HepG2 (cell line): ENCODE measurements at regions not wholly inside any gene's neighbourhood (a gene's known extent, or its start where the extent isn't known, plus 50 kb on each side); places are given as distances from the start of the nearest gene placed in this dataset.

Experiments used
- ATAC-seq: fragments of 200-7000 bp; cut with Tn5 transposase; 3 replicates; pipeline ENCODE4 v1.9.1; 2020; ENCODE audit warnings: mild to moderate bottlenecking, moderate library complexity
- BruUV-seq: library from RNA; stranded (reverse); fragments of 400-500 nt; replicated peaks from 2 replicates; lab custom pipeline; 2021; lab: Mats Ljungman, UMichigan
- CTCF ChIA-PET: fragments of 300-600 bp; formaldehyde crosslinking; extraction: SDS; loops from one replicate; lab custom pipeline; 2021; ENCODE audit warnings: low total read pairs, inconsistent platforms, low intra/inter-chr PET ratio; lab: Yijun Ruan, JAX
- POLR2A ChIA-PET: fragments of 350-600 bp; sonication (Branson Sonifier 250); formaldehyde crosslinking; loops from one replicate; lab custom pipeline; 2020; ENCODE audit warnings: antibody characterized with exemption, inconsistent platforms; lab: Yijun Ruan, JAX
- DNase-seq: peaks from one replicate; pipeline ENCODE4 v3.0.0-alpha.2; 2015; ENCODE audit warnings: low spot score
- FAIRE-seq: peaks from 3 replicates; lab custom pipeline; 2011; peaks lifted over from hg19 to GRCh38; lab: Jason Lieb, UNC
- H2AFZ ChIP-seq: one replicate; pipeline ENCODE4 v1.6.1; 2011; ENCODE audit warnings: low read length, inconsistent platforms
- H3K27ac ChIP-seq: fragments of 300-600 bp; 3 replicates; pipeline ENCODE4 v1.8.0; 2011; ENCODE audit warnings: mixed run types, mild to moderate bottlenecking, mixed read lengths, low read length, inconsistent platforms; ENCODE audit not compliant: insufficient read depth; ENCODE audit errors: extremely low read length
- H3K27me3 ChIP-seq, 2 experiments: fragments of 200-600 bp in 1 of 2; 2 replicates in 1 of 2; 3 replicates in 1 of 2; pipeline versions ENCODE4 v1.6.0 to v1.8.0; 2011; ENCODE audit warnings: low read length in 2 of 2, mild to moderate bottlenecking in 2 of 2, moderate library complexity in 2 of 2, inconsistent platforms in 1 of 2; ENCODE audit not compliant: insufficient read depth in 2 of 2, control insufficient read depth in 1 of 2
- H3K36me3 ChIP-seq, 2 experiments: fragments of 200-600 bp in 1 of 2; replicated peaks in 1 of 2; 2 replicates in 1 of 2; 3 replicates in 1 of 2; pipeline versions ENCODE4 v1.5.1 to v1.8.0; 2011; ENCODE audit warnings: low read length in 2 of 2, inconsistent platforms in 1 of 2; ENCODE audit not compliant: insufficient read depth in 2 of 2, control insufficient read depth in 1 of 2
- H3K4me1 ChIP-seq: 2 replicates; pipeline ENCODE4 v1.5.1; 2012; ENCODE audit warnings: low read length, inconsistent platforms; ENCODE audit not compliant: insufficient read depth
- H3K4me2 ChIP-seq: 2 replicates; pipeline ENCODE4 v1.6.0; 2011; ENCODE audit warnings: low read depth, low read length, inconsistent platforms
- H3K4me3 ChIP-seq, 3 experiments: fragments of 200-600 bp in 1 of 3; sonication (generic), shearing (Covaris generic) in 1 of 3; replicated peaks in 1 of 3; 2 replicates each; pipeline ENCODE4 v1.5.1; 2011 to 2016; ENCODE audit warnings: low read length in 3 of 3, inconsistent platforms in 2 of 3, low read depth in 2 of 3, mild to moderate bottlenecking in 2 of 3, control low read depth in 1 of 3, mixed read lengths in 1 of 3; ENCODE audit not compliant: insufficient read depth in 1 of 3
- H3K79me2 ChIP-seq: one replicate; pipeline ENCODE4 v1.6.1; 2011; ENCODE audit warnings: low read length, inconsistent platforms; ENCODE audit not compliant: insufficient read depth
- H3K9ac ChIP-seq: 2 replicates; pipeline ENCODE4 v1.6.0; 2011; ENCODE audit warnings: mild to moderate bottlenecking, low read depth, low read length, inconsistent platforms; ENCODE audit not compliant: insufficient read depth
- H3K9me3 ChIP-seq: 2 replicates; pipeline ENCODE4 v1.5.1; 2012; ENCODE audit warnings: mild to moderate bottlenecking, low read length
- H4K20me1 ChIP-seq: 2 replicates; pipeline ENCODE4 v1.6.0; 2011; ENCODE audit warnings: inconsistent platforms, mild to moderate bottlenecking, low read length, moderate library complexity; ENCODE audit not compliant: insufficient read depth
- CAMTA2 ChIP-seq: sonication (generic); formaldehyde crosslinking; IDR thresholded peaks from 2 replicates; pipeline ENCODE4 v1.4.0; 2020; ENCODE audit warnings: mild to moderate bottlenecking, missing genetic modification reagents, borderline replicate concordance
- EED ChIP-seq: sonication (generic); formaldehyde crosslinking; IDR thresholded peaks from 2 replicates; pipeline ENCODE4 v1.5.0; 2020; ENCODE audit warnings: mild to moderate bottlenecking, missing genetic modification reagents
- FLYWCH1 ChIP-seq: sonication (generic); formaldehyde crosslinking; IDR thresholded peaks from 2 replicates; pipeline ENCODE4 v1.8.1; 2023; ENCODE audit warnings: mild to moderate bottlenecking, missing genetic modification reagents
- KLF13 ChIP-seq: sonication (generic); formaldehyde crosslinking; IDR thresholded peaks from 2 replicates; pipeline ENCODE4 v1.4.0; 2020; ENCODE audit warnings: mild to moderate bottlenecking, missing genetic modification reagents
- PRDM4 ChIP-seq: sonication (generic); formaldehyde crosslinking; IDR thresholded peaks from 2 replicates; pipeline ENCODE4 v1.9.0; 2021; ENCODE audit warnings: missing genetic modification reagents, borderline replicate concordance
- THAP9 ChIP-seq: sonication (generic); formaldehyde crosslinking; IDR thresholded peaks from 2 replicates; pipeline ENCODE4; 2020; ENCODE audit warnings: missing genetic modification reagents, mild to moderate bottlenecking, borderline replicate concordance
- ZNF282 ChIP-seq: fragments of 450-650 bp; IDR thresholded peaks from 2 replicates; pipeline ENCODE4 v1.6.1; 2018; ENCODE audit not compliant: partially characterized antibody
- ZNF589 ChIP-seq: sonication (generic); formaldehyde crosslinking; conservative IDR thresholded peaks from 2 replicates; pipeline ENCODE4 v1.8.0; 2022; ENCODE audit warnings: mild to moderate bottlenecking, moderate library complexity, missing genetic modification reagents
- WGBS: methylation state at CpG from one replicate; pipeline ENCODE4 v1.1.6; 2017; ENCODE audit warnings: low lambda C conversion rate; 5-methylcytosine and 5-hydroxymethylcytosine counted together
- in situ Hi-C: cut with HindIII; loops from 2 replicates; pipeline ENCODE4 v1.10.0; 2017; ENCODE audit warnings: low pct_unique_long_range_greater_than_20kb; ENCODE audit not compliant: extremely low pct_ligation_motif_present
- intact Hi-C: fragments of 100-400 bp; cut with micrococcal nuclease; formaldehyde crosslinking; loops from one replicate; pipeline ENCODE4 v1.10.0; 2022; ENCODE audit not compliant: unreplicated experiment
- TF ChIP-seq, protein P1 (sequence below): sonication (generic); formaldehyde crosslinking; conservative IDR thresholded peaks from 2 replicates; pipeline ENCODE4 v1.4.0; 2020; ENCODE audit warnings: missing genetic modification reagents

DNA sequence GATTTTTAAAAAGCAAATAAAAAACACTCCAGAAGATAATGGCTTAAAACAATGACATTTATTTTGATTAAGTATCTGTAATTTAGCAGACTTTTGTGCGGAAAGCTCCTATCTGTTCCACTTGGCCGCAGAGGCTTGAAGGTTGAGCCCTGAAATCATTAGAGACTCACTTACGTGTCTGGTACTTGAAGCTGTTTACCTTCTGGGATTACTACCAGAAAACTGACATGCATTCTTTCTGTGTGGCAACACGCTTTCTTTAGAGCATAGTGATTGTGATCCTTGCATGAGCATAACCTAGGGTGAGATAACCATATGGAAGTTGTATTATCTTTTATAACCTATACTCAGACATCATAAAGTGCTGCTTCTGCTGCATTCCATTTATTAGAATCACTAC, 298.5 kb downstream of the SI start:
- in situ Hi-C loops (no loop called here), intact Hi-C loops (no loop called here)
- H3K4me2 ChIP-seq: no peak overlapping the region
- ATAC-seq (no peak), DNase-seq (no peak), FAIRE-seq (no peak)
- ChIA-PET POLR2A (no interaction called here), CTCF (no interaction called here)
- H3K9me3 ChIP-seq: no peaks in the 10 kb centered on the region
- no peaks in the 10 kb centered on the region for H3K79me2 ChIP-seq
- BruUV-seq: no TSS peak
- no peak overlapping the region for H3K27ac ChIP-seq
- no peaks in the 10 kb centered on the region for H3K4me1 ChIP-seq
- H2AFZ ChIP-seq: no peak overlapping the region
- no peak overlapping the region for H3K9ac ChIP-seq
- H3K27me3 ChIP-seq: no peaks in the 10 kb centered on the region
- H4K20me1 ChIP-seq: no peaks in the 10 kb centered on the region
- TF ChIP-seq, protein P1, sequence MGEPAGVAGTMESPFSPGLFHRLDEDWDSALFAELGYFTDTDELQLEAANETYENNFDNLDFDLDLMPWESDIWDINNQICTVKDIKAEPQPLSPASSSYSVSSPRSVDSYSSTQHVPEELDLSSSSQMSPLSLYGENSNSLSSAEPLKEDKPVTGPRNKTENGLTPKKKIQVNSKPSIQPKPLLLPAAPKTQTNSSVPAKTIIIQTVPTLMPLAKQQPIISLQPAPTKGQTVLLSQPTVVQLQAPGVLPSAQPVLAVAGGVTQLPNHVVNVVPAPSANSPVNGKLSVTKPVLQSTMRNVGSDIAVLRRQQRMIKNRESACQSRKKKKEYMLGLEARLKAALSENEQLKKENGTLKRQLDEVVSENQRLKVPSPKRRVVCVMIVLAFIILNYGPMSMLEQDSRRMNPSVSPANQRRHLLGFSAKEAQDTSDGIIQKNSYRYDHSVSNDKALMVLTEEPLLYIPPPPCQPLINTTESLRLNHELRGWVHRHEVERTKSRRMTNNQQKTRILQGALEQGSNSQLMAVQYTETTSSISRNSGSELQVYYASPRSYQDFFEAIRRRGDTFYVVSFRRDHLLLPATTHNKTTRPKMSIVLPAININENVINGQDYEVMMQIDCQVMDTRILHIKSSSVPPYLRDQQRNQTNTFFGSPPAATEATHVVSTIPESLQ (CRISPR knock-in tag): no peak
- TF ChIP-seq ZNF589 (no peak), CAMTA2 (no peak), ZNF282 (no peak), THAP9 (no peak), KLF13 (CRISPR knock-in tag) (no peak), PRDM4 (CRISPR knock-in tag) (no peak), FLYWCH1 (CRISPR knock-in tag) (no peak), EED (CRISPR knock-in tag) (no peak)
- WGBS: 1% methylated on average over 4 of the region's 4 CpGs
- H3K4me3 ChIP-seq: no peak overlapping the region
- H3K36me3 ChIP-seq: no peaks in the 10 kb centered on the region
